Activated CD4-positive, alpha-beta T cell treated with anti-CD3 and anti-CD28 coated beads, Interleukin-10, Interleukin-2, amounts not matched to agents 100 ng/mL and 50 ng/mL, durations not matched to agents 16 hours and 8 hours (primary cell): ENCODE measurements at regions not wholly inside any gene's neighbourhood (a gene's known extent, or its start where the extent isn't known, plus 50 kb on each side); places are given as distances from the start of the nearest gene placed in this dataset.
A peak's percentile ranks its signal among the peaks of the same experiment; 100 is the strongest.
"Not testable (repeated sequence)": the region's sequence is repeated elsewhere in the genome, so short reads cannot be mapped to it uniquely, and the experiment has no call there.

Source experiments
- DNase-seq: peaks from one replicate; pipeline ENCODE4 v3.0.0-alpha.2; 2020

GRCh38 chr10:20608503-20608902, 288.6 kb downstream of the NEBL start:
- DNase-seq, result no peak

DNA sequence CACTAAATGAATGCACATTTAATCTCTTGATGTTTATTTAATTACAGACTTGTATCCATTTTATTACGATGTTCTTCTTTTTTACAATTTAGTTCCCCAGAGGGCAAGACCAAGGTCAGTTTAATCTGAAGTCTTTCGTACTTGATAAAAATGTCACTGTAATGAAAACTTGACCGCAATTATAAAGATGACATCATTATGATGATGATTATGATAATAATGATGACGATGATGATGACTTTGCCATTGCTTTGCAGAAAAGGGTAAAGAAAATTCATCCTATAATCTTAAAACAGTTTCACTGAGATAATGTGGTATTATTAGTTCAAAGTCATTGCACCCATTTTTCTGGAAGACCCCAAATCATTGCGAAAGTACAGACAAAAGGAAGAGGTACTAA, 290.1 kb downstream of the NEBL start:
- DNase-seq, result no peak

GRCh38 chr10:20601941-20602461, 295.1 kb downstream of the NEBL start:
- DNase-seq, result no peak

- no peak for DNase-seq
These were observed 298.5 kb downstream of the NEBL start for GRCh38 chr10:20598590-20598989.

DNA sequence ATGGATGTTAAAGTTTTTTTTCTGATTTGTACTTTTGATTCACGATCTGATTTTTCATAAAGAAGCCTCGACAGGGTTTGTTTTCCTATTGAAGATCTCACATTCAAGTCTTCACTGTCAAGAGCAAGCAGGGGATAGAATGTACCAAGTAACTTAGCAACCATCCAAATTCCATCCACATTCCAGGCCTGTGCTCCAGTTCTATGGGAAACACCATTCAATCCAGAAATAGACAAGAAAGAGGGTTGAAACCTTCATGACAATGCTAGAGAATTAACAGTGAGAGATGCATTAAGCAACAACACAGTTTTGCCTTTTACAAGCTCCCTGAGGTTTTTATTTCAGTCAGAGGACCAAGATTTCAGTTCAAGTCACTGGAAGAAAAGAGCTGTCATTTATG, 300.2 kb downstream of the NEBL start:
- DNase-seq, result no peak

- no peak for DNase-seq
These were observed 300.9 kb downstream of the NEBL start for GRCh38 chr10:20596065-20596755.

DNA sequence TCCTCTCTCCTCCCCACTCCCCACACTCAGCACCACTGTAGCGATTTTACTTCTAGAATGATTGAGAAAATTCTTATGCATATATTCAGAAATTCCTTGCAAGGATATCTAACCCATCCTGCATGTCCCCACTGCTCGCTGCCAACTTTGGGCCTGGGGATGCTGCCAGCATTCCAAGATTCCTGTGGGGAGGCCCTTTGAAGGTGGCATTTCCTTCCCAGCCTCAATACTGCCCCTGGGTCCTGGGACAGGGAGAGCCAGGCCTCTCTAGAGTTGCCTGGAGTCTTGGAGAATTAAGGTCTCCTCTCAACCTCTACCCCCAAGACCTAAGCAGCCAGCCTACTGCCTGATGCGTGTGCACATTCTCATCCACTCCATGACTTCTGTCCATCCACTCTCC, 303.5 kb downstream of the NEBL start:
- no peak for DNase-seq

DNA sequence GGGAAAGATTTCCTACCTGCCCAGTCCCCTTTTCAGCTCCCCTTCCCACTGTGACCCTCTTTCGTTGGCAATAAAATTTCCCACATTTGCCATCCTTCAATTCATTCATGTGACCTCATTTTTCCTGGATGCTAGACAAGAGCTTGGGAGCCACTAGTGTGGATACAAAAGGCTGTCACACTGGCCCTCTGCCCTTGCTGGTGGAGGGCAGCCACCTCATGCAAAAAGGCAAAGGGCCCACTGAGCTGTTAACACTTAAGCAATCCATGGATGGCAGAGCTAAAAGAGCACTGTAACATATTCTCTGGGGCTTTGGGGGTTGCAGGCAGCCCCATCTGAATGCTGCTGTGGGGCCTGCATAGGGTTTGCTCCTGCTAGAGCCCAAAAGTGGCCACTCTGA, 315.1 kb downstream of the NEBL start:
- DNase-seq, result no peak

- no peak for DNase-seq
These were observed 323.2 kb downstream of the NEBL start for GRCh38 chr10:20573924-20574323.

DNA sequence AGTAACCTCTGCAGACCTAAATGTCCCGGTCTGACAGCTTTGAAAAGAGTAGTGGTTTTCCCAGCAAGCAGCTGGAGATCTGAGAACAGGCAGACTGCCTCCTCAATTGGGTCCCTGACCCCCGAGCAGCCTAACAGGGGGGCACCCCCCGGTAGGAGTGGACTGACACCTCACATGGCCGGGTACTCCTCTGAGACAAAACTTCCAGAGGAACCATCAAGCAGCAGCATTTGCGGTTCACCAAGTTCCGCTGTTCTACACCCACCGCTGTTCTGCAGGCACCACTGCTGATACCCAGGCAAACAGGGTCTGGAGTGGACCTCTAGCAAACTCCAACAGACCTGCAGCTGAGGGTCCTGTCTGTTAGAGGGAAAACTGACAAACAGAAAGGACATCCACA, 341.1 kb downstream of the NEBL start:
- not testable (repeated sequence) for DNase-seq

- DNase-seq, result no peak
These were observed 344.7 kb downstream of the NEBL start for GRCh38 chr10:20552382-20552781.

- no peak for DNase-seq
These were observed 345.4 kb downstream of the NEBL start for GRCh38 chr10:20551761-20552160.

GRCh38 chr10:20535897-20536881, 360.9 kb downstream of the NEBL start:
- DNase-seq, result no peak

- not testable (repeated sequence) for DNase-seq
These were observed 365.7 kb downstream of the NEBL start for GRCh38 chr10:20531241-20531883.

GRCh38 chr10:20521186-20521585, 375.9 kb downstream of the NEBL start:
- DNase-seq, result no peak

GRCh38 chr10:20515654-20516053, 381.5 kb downstream of the NEBL start:
- no peak for DNase-seq

DNA sequence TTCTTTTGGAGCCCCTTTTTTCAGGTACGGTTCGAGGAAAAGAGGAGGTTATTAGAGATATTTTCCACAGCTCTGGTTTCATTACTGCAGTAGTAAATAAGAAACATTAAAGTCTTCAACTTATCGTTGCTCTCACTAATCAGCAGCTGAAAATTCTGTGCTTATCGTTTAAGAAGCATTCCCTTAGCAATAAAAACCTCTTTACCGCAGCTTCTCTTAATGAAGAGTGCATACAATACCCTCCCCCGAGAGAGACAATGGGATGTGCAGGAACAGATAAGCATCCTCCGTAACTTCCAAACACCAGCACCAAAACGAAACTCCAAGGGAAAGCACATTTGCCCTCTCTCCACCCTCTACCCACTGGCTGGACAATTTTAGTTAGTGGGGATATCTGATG, 384.5 kb downstream of the NEBL start:
- no peak for DNase-seq

DNA sequence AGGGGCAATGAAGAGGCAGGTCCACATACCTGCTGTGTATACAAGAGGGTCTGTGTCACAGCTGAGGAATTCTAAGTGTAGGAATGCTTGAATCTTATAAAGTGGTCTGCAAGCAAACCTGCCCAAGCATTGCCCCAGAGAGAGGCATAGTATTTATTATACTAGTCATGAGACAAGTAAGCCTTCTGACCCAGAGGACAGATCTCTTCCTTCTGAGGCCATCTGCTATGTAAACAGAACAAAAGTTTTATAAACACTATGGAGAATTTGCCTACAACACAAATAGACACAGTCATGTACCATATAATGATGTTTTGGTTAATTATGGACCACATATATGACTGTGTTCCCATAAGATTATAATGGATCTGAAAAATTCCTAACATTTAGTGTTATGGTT, 388.2 kb downstream of the NEBL start:
- no peak for DNase-seq

GRCh38 chr10:20502903-20503585, 394.1 kb downstream of the NEBL start:
- DNase-seq, result no peak

DNA sequence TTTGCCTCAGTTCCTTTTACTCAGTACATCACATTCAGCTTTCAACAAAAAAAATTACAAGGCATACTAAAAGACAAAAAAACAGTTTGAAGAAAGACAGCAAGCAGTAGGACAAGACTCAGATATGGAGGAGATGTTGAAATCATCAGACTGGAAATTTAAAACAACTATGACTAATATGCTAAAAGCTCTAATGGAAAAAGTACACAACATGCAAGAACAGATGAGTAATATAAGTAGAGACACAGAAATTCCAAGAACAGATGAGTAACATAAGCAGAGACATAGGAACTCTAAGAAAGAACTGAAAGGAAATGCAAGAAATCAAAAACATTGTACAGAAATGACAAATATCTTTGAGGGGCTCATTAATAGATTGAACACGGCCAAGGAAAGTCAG, 402.6 kb downstream of the NEBL start:
- peak; percentile 11 for DNase-seq

DNA sequence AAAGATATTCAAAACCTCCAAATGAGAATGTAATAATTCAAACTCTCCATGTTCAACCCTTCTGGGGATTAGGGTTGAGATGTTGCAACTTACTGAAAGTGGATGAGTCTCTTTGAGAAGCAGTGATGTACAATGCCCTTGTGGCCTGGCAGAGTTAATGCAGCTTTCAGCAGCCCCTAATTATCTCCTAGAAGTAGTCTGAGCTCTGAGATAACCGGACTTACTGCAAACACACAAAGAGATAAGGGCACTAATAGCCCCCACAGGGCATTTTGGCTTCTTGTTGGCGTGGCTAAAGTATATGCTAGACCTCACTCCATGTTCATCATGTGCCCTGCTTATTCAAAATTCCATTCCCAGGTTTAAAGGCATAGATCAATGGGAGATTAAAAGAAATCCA, 404.7 kb downstream of the NEBL start:
- no peak for DNase-seq

DNA sequence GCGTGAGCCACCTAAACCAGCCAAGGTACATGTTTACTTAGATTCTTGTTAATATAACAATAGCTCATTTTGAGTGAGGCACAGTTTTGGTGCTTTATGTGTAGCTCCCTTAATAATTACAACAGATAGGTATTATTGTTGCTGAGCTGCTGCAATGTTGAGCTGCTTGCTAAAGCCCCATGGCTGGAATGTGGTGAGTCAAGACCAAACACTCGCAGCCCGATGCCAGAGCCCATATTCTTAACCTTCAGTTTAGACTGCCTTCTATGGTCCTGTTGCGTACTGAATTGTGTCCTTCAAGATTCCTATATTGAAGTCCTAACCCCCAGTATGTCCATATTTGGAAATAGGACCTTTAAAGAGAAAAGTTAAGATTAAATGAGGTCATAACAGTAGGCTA, 407.1 kb downstream of the NEBL start:
- DNase-seq, result no peak

- DNase-seq, result no peak
These were observed 410.3 kb downstream of the NEBL start for GRCh38 chr10:20486791-20487190.
